HG02759 (cell line): ENCODE measurements at regions not wholly inside any gene's neighbourhood (a gene's known extent, or its start where the extent isn't known, plus 50 kb on each side); places are given as distances from the start of the nearest gene placed in this dataset.

Experiments used
- ATAC-seq: cut with Tn5 transposase; IDR thresholded peaks from one replicate; pipeline ENCODE4 v1.9.1; 2021; ENCODE audit warnings: mild to moderate bottlenecking, moderate library complexity; ENCODE audit not compliant: unreplicated experiment

DNA sequence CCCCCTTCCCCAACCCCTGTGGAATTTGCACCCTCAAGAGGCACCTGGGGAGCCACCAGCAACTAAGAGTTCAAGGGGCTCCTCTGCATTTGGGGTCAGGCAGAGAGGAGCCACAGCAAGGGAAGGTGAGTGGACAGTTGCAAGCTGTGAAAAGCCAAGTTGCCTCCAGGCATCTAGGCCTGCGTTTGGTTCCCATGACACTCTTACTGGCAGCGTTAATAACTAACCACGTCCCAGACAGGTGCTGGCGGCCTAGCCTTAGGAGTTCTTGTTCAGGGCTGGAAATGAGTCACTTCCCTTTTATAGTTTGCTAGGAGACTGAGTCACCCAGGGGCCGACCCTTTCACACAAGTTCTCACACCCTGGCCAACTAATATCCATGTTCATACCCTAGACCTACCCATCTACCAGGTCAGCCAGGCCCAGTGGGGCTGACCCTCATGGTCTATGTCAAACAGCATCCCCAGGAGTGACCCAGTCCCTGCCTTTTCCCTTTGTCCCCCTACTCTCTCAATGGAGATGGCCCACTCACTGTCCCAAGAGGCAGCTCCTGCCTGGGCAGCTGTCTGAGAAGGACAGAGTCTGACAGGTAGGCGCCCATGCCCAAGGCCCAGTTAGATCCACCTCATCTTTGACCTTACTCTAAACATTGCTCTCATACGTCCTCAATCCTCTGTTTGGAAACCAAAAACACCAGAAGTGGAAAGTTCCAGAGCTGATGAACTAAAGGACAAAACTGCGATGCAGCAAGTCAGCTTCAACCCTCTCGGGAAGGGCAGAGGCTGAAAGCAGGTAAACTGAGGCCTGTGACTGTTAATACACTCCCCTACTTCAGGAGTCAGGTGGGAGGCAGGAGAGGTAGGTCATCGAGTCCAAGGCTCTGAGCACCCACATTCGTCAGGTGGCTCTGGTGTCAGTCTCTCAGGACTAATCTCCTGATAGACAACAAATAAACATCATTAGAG, 300.6 kb downstream of the SOX9 start:
- peak; percentile 44 for ATAC-seq

DNA sequence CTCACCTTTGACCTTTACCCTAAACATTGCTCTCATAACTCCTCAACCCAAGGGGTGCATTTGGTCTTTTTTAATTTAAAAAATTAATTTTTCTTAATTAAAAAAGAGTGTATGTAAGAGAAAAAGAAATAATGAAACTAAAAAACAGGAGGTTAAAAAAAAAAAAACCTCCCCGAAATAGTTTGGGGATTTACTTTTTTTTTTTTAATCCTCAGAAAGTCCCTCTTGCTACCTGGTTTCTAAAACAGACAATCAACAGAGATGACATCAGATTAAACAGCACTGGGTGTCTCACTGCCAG, 301.3 kb downstream of the SOX9 start:
- no peak for ATAC-seq

DNA sequence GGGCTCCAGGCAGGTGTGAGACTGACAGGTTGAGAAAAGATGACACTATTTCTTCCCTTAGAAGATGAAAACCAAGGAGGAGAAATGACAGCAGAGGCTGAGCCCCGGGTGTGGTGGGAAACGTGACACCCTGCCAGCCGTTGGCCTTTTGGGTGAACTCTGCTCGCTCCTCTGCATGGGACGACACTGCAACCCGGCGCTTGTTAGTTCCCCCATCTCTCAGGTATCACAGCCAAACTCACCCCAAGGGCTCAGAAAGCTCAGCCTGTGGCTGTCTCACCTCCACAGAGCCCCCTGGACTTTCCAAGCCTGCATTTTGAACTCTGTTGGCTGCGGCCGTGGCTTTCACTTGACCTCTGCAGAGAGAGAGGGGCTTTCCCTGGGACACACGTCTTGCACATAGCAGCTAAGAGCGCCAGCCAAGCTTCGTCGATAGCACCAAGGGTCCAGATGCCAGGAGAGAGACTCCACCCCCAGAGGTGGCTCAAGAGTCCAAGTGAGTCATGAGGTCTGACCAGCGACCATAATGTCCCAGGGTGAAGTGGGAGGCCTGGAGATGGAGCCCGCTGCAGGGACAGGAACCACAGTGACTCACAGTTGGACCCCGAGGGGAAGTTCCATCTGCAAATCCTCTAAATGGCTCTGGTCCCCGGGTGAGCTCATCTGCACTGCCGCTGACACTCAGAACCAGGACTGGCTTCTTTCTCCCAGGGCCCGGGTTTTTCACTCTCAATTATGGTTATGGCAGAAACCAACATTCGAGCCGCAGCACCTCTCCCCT, 301.9 kb downstream of the SOX9 start:
- ATAC-seq, result peak; percentile 52

DNA sequence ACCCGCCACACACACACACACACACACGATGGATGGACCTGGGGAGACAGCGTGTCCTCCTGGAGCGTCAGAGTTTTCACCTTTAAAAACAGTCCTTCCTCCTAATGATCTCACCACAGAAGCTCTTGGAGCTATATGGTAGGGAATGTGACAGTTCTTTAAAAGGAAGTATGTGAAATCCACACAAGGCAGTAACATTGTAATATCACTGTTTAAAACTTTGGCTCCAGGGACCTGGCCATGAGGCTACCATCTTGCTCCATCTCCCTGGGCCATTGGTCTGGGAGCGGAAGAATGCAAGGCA, 302.4 kb downstream of the SOX9 start:
- no peak for ATAC-seq

DNA sequence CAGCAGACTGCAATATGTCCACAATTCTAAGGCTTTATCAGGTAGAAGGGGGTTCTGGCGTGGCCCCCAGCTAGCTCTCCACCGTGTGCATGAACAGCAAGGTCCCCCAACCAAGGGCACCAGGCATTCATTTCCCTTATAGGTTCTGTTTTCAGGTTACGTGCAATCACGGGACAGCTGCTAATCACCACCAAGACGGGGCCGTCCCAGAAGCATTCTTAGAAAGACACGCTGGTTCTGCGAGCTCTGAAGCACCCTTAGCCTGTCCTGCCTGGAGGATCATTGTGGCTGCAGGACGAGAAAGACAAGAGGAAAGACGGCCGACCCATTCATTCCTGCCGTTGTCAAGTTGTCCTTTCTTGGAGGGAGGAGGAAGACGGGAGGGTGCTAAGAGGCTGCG, 302.9 kb downstream of the SOX9 start:
- no peak for ATAC-seq

DNA sequence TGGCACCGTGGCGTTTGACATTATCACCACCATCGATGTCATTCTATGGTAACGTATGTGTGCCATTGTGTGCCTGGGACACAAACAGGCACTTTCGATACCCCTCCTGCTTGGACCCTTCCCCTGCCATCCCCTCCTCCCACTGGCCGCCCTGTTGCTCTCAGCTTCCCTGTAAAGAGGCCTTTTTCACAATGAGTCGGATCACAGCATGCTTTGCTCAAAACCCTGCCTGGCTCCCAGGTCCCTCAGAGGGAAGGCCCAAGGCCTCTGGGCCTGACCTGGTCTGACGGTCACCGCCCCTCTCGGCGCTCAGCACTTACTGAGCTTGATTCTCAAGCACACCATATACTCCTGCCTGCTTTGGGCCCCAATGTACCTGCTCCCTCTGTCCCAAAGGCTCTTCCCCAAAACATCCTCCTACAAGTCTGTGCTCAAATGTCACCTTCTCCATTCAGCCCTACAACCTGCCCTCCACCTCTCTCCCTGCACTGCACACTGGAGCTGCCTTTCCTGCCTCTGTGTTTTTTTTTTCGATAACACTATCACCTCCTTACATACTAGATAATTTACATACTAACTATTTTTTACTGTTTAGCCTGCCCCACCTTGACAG, 303.8 kb downstream of the SOX9 start:
- no peak for ATAC-seq

DNA sequence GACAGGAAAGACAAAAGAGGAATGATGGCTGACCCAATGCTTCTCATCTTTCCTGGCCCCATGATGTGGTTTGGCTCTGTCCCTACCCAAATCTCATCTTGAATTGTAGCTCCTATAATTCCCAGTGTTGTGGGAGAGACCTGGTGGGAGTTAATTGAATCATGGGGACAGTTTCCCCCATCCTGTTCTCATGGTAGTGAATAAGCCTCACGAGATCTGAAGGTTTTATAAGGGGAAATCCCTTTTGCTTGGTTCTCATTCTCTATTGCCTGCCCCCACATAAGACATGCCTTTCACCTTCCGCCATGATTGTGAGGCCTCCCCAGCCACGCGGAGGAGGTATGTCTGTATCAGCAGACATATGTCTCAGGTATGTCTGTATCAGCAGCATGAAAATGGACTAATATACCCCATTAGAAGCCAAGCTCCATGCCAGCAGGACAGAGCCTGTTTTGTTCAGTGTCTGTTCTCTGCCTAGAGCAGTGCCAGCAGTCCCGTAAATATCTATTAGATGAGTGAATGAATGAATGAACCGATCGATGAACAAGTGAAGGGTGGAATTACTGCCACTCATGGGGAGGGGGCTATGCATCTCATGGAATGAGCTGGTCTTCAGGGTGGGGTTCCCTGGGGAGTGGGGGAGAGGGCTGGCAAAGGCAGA, 304.4 kb downstream of the SOX9 start:
- no peak for ATAC-seq

DNA sequence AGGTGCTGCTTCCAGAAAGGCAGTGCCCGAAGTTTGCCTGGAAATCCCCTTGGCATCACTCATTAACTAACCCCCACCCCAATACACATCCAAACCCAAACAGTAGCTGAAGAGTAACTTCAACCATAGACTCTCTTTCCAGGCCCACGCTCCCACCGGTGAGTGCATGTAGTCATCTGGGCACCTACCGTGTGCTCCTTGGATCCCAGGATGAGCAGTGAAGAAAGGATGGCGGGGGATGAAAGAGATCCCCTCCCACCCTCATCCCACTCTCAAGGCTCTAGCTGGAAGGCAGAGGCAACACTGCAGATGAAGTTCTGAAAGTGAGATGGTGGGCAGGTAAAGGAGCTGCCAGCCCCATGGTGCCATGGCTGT, 305.0 kb downstream of the SOX9 start:
- no peak for ATAC-seq

DNA sequence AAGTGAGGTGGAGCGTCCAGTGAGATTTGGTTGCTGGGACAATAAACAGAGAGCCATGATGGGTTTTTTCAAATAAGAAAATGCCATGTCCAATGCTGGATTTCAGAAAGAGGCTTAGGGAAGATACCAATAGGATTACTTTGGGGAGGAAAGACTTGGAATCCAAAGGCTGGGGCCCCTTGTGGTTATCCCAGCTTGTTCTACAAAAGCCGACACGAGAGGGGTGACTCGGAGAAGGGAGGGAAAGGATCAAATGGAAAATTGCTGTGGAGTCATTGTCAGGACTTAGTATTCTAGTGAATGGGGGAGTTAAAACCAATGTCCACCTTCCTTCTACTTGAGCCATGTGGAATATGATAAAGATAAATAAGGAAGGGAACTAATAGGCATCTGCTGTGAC, 305.5 kb downstream of the SOX9 start:
- ATAC-seq, result no peak

DNA sequence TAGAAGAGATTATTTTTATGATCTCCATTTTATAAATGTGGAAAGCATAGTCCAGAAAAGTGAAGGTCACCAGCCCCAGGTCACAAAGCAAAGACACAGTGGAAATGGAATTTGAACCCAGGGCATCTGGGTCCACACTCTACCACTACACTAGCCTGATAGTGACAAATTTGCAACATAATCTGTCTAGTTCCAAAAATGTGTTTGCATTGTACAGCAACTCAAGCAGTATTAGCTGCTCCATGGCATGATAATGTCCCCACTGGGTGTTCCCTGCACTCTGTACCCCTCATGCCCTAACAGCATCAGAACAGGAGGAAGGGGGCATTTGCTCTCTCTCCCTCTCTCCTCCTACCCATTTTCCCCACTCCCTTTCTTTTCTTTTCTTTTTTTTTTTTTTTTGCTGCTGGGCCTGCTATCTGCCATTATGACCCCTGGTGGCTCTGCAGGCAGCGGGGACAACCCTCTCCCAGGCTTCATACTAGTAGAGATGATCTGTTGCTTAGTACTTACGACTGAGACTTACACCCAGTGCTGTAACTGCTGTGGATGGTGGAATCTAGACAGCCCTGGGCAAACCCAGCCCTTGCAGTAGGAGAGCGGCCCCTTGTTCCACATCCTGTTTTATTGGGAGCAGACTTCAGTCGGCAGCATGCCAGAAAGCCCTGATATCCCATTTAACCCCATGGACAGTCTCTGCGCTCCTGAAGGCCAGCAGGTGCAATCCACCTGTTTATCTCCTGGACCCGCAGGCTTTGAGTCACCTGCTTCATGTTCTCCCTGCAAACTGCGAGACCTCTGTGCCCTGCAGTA, 306.3 kb downstream of the SOX9 start:
- ATAC-seq, result no peak

DNA sequence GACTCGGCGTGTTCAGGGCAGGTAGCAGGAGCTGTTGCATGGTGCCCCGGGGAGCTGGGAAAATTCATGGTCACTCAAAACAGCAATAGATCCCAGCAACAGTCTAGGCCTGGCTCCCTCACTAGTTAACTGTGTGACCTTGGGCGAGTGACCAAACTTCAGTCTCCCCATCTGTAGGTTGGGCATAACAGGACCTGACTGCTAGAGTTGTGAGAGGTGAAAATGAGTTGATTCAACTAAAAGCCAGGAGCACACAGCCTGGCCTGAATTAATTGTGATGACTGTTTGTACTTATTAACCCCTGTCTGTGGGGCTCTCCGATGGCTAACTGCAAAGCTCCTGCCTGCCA, 306.9 kb downstream of the SOX9 start:
- ATAC-seq, result no peak

DNA sequence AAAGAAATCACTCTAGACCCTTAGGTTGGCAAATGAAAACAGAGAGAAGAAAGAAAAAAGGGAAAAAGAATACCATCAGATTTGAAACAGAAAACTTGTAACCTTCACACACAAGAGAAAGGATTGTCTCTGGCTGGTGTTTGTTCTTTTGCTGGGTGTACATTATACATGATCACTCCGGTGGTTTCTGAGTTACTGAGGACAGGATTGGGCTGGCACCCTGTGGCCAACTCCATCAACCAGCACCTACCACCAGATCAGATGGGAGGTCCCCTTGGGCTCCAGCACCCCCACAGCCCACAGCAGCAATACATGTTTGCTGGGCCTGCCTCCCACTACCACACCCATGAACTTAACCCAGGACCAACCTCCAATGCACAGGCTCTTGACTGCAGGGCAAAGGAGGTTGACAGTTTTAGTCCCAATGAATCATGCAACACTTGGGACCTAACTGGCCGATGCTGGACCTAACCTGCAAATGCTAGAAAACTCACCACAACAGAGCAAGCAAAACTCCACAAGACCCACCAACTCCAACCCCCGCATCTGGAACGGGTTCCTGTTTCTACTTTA, 308.3 kb downstream of the SOX9 start:
- no peak for ATAC-seq

DNA sequence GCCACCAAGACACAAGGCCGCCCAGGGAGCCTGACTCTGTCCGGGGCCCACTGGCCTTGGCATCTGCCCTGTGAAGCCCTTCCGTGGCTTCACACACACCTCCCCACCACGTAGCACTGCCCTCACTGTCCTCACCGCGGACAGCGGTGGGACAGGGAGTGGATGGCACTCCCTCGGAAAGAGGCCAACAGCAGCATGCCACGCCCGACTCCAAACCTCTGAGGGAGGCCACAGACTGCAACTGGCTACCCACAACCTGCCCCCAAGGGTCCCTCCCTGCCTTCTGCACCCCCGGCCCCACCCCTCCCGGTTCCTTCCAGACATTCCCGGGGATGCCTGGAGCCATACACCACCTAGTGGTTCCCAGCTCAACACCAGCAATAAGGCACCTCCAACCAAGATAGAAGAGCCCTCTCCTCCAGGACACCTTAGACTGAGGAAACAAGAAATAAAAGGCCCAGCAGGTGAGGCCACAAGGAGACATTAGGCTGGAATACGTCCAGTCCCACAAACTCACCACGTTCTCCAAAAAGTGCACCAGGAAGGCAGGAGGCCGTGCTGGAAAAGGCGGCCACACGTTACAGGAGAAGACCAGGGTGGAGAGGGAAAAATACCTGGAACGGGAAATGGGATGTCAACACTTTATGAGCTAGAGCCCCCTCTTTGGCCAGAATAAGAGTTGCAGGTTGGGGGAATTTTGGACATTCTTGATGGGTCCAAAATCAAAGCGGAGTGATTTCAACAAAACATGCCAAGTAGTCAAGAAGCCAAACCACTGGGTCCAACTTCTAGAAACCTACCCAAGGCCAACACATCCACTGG, 310.0 kb downstream of the SOX9 start:
- ATAC-seq, result no peak

DNA sequence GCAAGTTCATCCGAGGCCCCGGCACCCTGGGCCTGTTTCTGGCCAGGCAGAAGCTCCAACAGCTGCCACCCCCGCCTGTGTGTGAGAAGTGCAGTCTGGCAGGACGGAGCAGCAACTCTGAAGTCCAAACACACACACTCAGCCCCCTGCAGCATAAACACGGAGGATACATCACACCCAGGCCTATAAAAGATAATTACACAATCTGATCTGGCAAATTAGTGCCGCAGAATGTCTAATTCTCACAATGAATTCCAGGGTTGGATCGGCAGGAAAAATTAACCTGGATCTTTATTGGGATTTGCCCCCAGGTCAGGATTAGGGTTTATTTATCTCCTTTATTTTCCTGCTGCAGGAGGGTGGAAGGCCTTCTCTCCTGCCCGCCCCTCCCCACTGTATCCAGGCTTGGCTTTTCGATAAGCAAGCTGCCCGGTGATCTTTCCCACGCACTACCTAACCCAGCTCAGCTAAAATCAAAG, 311.4 kb downstream of the SOX9 start:
- ATAC-seq, result no peak

DNA sequence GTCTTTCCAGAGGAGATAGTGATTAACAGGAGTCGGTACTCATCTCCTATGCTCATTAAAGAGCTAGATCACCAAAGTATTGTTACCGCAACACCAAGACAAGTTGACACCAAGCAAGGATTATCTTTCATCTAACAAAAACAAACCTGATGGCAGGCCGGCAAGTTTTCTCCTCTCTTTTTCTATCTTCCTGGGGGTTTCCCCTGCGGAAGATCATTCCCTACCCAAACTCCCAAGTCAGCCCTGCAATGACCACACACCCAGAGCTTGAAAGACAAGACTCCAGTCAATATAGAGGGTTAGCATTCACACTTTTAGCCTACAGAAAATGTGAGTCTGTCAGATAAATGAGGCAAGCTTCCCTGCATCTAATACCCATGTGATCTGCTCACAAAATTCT, 312.1 kb downstream of the SOX9 start:
- no peak for ATAC-seq

DNA sequence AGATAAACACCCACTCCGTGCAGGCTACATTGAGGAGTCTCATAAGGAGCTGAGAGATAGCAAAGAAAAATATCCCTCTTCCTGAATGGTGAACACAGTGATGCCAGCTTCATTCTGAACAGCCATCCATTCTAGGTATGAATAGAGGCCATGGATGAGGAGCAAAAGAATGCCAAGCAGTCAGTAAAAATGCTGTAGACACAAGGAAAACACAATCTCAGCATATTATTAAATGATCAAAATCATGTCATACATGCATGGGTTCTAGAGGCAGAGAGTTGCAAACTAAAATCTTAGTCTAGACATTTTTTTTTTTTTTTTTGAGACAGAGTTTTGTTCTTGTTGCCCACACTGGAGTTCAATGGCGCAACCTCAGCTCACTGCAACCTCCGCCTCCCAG, 313.0 kb downstream of the SOX9 start:
- no peak for ATAC-seq

DNA sequence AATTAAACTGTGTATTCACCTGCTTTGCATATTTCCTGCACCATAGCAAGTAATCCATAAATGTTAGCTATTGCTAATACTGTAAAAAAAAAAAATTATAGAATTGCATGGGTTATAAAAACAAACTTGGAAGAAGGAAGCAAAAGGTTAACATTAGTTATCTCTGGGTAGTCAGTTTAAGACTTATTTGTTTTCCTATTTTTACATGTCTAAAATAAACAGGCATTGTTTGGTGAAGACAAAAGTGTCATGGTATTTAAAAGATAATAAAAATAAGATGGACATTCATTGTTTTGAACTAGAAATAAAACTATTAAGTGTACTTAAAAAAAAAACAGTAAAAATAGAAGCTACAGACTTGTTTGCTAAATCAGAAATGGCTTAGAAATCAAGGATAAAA, 313.8 kb downstream of the SOX9 start:
- ATAC-seq, result no peak

DNA sequence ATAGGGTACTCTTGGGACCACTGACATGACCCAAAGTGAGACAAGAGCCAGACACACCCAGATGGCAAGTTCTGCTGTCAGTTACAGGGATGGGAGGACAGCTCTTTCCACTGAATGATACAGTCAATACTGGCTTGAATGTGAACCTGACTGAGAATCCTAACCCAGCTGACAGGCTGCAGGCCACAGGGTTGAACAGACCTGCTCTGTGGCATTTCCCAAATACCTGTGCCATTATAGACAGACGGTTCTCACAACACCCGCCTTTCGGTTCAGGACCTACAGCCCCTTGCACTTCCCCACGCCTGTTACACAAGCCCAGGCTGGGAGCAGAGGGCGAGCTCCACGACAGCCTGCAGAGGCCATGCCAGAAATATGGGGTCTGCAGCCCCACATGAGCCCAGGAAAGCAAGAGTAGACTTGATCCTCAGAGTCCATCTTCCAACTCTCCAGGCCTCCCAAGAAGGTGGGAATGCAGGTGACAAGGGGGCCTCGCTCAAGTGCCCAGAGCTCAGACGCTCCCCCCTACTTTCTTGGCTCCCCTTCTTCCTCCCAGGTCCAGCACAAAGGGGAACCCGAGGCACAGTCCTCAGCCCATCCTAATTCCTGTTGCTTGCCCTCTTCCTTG, 314.3 kb downstream of the SOX9 start:
- no peak for ATAC-seq

DNA sequence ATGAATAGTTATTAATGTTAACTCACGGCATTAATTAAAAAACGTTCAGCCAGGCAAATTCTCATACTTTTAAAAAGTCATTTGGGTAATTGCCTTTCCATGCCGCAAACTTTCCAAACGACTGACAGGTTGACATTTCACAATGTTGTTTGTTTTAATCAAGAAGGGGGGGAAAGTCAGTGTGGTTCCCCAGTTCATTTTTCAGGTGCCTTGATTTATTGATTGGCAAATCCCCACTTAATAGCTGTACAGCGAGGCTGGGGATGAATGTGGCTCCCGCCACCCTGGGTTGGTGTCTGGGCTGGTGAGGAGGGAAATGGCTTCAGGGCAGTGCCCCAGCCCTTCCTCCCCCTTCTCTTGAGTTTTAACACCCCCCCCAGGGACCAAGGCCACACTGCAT, 318.0 kb downstream of the SOX9 start:
- ATAC-seq, result no peak
